ENCODE measurements at regions not wholly inside any gene's neighbourhood (a gene's known extent, or its start where the extent isn't known, plus 50 kb on each side); places are given as distances from the start of the nearest gene placed in this dataset.

GRCh38 chr9:129370770-129371169 lies 192.7 kb upstream of the IER5L start:
- DNase-seq (ENCODE audit: low read depth in 3 of 3, low spot score in 2 of 3), result no peak

GRCh38 chr9:129368444-129368978 lies 190.4 kb upstream of the IER5L start:
- DNase-seq (ENCODE audit: low read depth in 3 of 3, low spot score in 2 of 3), result no peak

- DNase-seq (ENCODE audit: low read depth in 3 of 3, low spot score in 2 of 3), result no peak
Observed at GRCh38 chr9:129367287-129367686, 189.2 kb upstream of the IER5L start.

GRCh38 chr9:129365196-129365595 lies 187.1 kb upstream of the IER5L start:
- DNase-seq (ENCODE audit: low read depth in 3 of 3, low spot score in 2 of 3), result no peak

GRCh38 chr9:129363216-129363873 lies 185.3 kb upstream of the IER5L start:
- DNase-seq (ENCODE audit: low read depth in 3 of 3, low spot score in 2 of 3), result no peak

- DNase-seq (ENCODE audit: low read depth in 3 of 3, low spot score in 2 of 3), result no peak
Observed at GRCh38 chr9:129362287-129363000, 184.4 kb upstream of the IER5L start.

GRCh38 chr9:129361196-129361595 lies 183.1 kb upstream of the IER5L start:
- no peak for DNase-seq (ENCODE audit: low read depth in 3 of 3, low spot score in 2 of 3)

- DNase-seq (ENCODE audit: low read depth in 3 of 3, low spot score in 2 of 3), result no peak
Observed at GRCh38 chr9:129359916-129360536, 182.0 kb upstream of the IER5L start.

GRCh38 chr9:129359162-129359811 lies 181.2 kb upstream of the IER5L start:
- DNase-seq (ENCODE audit: low read depth in 3 of 3, low spot score in 2 of 3), result no peak

GRCh38 chr9:129358621-129359154 lies 180.6 kb upstream of the IER5L start:
- no peak for DNase-seq (ENCODE audit: low read depth in 3 of 3, low spot score in 2 of 3)

- DNase-seq (ENCODE audit: low read depth in 3 of 3, low spot score in 2 of 3), result no peak
Observed at GRCh38 chr9:129357773-129358245, 179.7 kb upstream of the IER5L start.

- DNase-seq (ENCODE audit: low read depth in 3 of 3, low spot score in 2 of 3), result no peak
Observed at GRCh38 chr9:129356871-129357772, 179.1 kb upstream of the IER5L start.

- no peak for DNase-seq (ENCODE audit: low read depth in 3 of 3, low spot score in 2 of 3)
Observed at GRCh38 chr9:129355631-129356030, 177.6 kb upstream of the IER5L start.

GRCh38 chr9:129354498-129354897 lies 176.4 kb upstream of the IER5L start:
- DNase-seq (ENCODE audit: low read depth in 3 of 3, low spot score in 2 of 3), result no peak

GRCh38 chr9:129353697-129354336 lies 175.8 kb upstream of the IER5L start:
- no peak for DNase-seq (ENCODE audit: low read depth in 3 of 3, low spot score in 2 of 3)

GRCh38 chr9:129352146-129352865 lies 174.2 kb upstream of the IER5L start:
- DNase-seq (ENCODE audit: low read depth in 3 of 3, low spot score in 2 of 3), result no peak

GRCh38 chr9:129351642-129352145 lies 173.6 kb upstream of the IER5L start:
- no peak for DNase-seq (ENCODE audit: low read depth in 3 of 3, low spot score in 2 of 3)

- DNase-seq (ENCODE audit: low read depth in 3 of 3, low spot score in 2 of 3), result no peak
Observed at GRCh38 chr9:129351058-129351641, 173.1 kb upstream of the IER5L start.

Measured in right renal cortex interstitium (tissue), 3 donors.